ENCODE measurements at regions not wholly inside any gene's neighbourhood (a gene's known extent, or its start where the extent isn't known, plus 50 kb on each side); places are given as distances from the start of the nearest gene placed in this dataset.
"Not testable (repeated sequence)": the region's sequence is repeated elsewhere in the genome, so short reads cannot be mapped to it uniquely, and the experiment has no call there.

DNA sequence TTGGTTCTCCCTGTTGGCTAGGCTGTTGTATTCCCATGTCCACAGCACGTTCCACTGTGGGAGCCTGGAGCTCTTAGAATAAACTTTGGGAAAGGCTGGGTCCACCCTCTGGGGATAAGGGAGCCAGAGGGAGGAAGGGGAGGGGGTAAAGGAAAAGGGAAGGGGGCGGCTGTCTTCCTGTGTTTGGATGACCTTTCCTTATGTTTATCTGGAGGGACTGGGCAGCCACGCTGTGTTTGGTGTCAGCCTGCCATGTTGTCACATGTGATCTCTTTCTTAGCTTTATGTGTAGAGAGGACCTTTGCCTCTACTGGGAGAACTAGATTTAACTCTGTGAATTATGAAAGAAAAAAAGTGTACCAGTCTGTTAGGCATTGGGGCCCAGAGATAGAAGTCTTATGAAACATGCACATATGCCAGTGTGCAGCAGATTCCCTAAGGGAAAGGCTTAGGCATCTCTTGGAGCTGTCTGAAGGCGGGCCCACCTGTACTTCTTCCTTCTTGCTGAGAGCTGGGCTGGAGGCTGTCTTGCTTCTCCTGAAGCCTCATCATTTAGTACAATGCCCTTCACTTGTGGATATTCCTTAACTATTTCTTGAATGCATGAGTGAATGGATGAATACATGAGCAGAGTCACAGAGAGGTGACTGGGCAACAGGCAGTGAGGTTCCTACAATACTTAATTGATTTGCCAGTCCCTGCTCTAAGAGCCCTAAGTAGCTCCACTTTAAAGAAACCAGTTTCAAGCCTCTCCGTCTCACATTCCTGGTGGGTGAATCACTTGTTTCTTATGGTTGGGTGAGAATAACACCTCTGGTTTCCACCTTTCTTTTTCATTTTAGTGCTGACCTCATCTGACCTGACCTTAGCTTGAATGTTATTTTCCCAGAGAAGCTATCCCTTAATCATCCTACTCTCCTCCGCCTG is 62.5 kb upstream of the ARHGAP29 start:
- no peak overlapping the region for H3K4me3 Mint-ChIP-seq
- peaks cover 38% of the 10 kb centered on the region for H3K27me3 Mint-ChIP-seq
- H3K4me1 Mint-ChIP-seq = no peaks in the 10 kb centered on the region
- no peak for ATAC-seq
- no peaks in the 10 kb centered on the region for H3K9me3 Mint-ChIP-seq
- H3K36me3 Mint-ChIP-seq = no peaks in the 10 kb centered on the region
- no peak overlapping the region for H3K27ac Mint-ChIP-seq

DNA sequence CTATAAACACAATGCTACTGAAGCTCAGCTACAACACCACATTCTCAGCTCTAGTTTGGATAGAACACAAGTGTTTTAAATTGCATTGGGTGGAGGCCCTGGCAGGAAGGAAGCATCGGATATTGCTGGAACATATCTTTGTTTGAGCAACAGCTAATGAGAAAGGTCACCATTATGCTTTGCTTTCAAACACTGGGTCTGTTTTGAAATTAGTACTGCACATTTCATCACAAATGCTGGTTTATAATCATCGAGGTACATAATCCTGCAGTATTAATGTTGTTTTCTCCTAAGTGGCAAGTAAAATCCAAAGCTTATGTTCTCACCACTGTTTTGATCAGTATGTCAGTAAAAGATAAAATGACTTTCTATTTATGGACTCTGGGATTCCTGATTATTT is 61.5 kb upstream of the ARHGAP29 start:
- Mint-ChIP-seq H3K36me3 (no peaks in the 10 kb centered on the region), H3K27ac (no peak overlapping the region), H3K9me3 (no peaks in the 10 kb centered on the region), H3K4me1 (no peaks in the 10 kb centered on the region), H3K27me3 (peaks cover 32% of the 10 kb centered on the region), H3K4me3 (no peak overlapping the region)
- ATAC-seq = no peak

GRCh38 chr1:94296018-94296417 is 58.6 kb upstream of the ARHGAP29 start:
- no peak for ATAC-seq
- Mint-ChIP-seq H3K27ac (no peak overlapping the region), H3K27me3 (peaks cover 26% of the 10 kb centered on the region), H3K36me3 (no peaks in the 10 kb centered on the region), H3K9me3 (no peaks in the 10 kb centered on the region), H3K4me1 (no peaks in the 10 kb centered on the region), H3K4me3 (no peak overlapping the region)

DNA sequence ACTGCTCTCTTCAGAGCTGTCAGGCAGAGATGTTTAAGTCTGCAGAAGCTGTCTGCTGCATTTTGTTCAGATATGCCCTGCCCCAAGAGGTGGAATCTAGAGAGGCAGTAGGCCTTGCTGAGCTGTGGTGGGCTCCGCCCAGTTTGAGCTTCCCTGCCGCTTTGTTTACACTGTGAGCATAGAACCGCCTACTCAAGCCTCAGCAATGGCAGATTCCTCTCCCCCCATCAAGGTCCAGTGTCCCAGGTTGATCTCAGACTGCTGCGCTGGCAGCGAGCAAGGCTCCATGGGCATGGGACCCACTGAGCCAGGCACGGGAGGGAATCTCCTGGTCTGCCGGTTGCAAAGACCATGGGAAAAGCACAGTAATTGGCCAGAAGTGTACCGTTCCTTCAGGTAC is 55.6 kb upstream of the ARHGAP29 start:
- not testable (repeated sequence) for ATAC-seq, H3K27ac Mint-ChIP-seq, H3K36me3 Mint-ChIP-seq, H3K4me3 Mint-ChIP-seq, H3K4me1 Mint-ChIP-seq, H3K9me3 Mint-ChIP-seq
- H3K27me3 Mint-ChIP-seq = peaks cover 30% of the 10 kb centered on the region

DNA sequence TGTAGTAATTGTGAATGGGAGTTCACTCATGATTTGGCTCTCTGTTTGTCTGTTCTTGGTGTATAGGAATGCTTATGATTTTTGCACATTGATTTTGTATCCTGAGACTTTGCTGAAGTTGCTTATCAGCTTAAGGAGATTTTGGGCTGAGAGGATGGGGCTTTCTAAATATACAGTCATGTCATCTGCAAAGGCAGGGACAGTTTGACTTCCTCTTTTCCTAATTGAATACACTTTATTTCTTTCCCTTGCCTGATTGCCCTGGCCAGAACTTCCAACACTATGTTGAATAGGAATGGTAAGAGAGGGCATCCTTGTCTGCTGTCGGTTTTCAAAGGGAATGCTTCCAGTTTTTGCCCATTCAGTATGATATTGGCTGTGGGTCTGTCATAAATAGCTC is 51.9 kb upstream of the ARHGAP29 start:
- not testable (repeated sequence) for H3K4me3 Mint-ChIP-seq, ATAC-seq, H3K27ac Mint-ChIP-seq, H3K4me1 Mint-ChIP-seq, H3K36me3 Mint-ChIP-seq, H3K9me3 Mint-ChIP-seq
- H3K27me3 Mint-ChIP-seq = peaks cover 38% of the 10 kb centered on the region

All from stimulated activated memory B cell treated with anti-CD40 and anti-IgM and Interleukin-4, amounts not matched to agents 10 μg/mL and 1 μg/mL and 100 μg/mL, for 72 hours (primary cell).